Uterus (tissue), 2 donors: ENCODE measurements at regions not wholly inside any gene's neighbourhood (a gene's known extent, or its start where the extent isn't known, plus 50 kb on each side); places are given as distances from the start of the nearest gene placed in this dataset.

ENCODE experiments used
- POLR2A ChIP-seq, 2 donors: fragments of 450-650 bp; IDR thresholded peaks; one replicate each; pipeline ENCODE4 v1.6.1; 2016; ENCODE audit warnings: antibody characterized with exemption in 2 of 2, mild to moderate bottlenecking in 1 of 2, moderate library complexity in 1 of 2
- TF ChIP-seq, protein P1 (sequence below), 4 experiments: fragments of 200-600 bp in 2 of 4; fragments of 450-650 bp in 2 of 4; sonication (generic) in 2 of 4; IDR thresholded peaks; one replicate each; pipeline ENCODE4 v1.5.1; 2016 to 2019; ENCODE audit warnings: antibody characterized with exemption in 4 of 4, mild to moderate bottlenecking in 2 of 4, moderate library complexity in 1 of 4

DNA sequence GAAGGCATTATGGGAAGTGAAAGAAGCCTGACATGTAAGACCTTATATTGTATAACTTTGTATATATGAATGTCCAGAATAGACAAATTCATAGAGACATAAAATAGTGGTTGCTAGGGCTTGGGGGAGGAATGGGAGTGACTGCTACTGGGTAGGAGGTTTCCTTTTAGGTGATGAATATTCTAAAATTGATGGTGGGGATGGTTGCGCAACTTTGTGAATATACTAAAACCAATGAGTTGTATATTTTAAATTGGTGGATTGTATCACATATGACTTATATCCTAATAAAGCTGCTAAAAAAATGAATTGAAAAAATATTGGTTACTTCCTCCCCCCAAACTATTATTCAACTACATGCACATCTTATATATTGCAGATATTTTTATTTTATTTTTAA is 70.0 kb downstream of the UCHL1 start:
- TF ChIP-seq, protein P1, sequence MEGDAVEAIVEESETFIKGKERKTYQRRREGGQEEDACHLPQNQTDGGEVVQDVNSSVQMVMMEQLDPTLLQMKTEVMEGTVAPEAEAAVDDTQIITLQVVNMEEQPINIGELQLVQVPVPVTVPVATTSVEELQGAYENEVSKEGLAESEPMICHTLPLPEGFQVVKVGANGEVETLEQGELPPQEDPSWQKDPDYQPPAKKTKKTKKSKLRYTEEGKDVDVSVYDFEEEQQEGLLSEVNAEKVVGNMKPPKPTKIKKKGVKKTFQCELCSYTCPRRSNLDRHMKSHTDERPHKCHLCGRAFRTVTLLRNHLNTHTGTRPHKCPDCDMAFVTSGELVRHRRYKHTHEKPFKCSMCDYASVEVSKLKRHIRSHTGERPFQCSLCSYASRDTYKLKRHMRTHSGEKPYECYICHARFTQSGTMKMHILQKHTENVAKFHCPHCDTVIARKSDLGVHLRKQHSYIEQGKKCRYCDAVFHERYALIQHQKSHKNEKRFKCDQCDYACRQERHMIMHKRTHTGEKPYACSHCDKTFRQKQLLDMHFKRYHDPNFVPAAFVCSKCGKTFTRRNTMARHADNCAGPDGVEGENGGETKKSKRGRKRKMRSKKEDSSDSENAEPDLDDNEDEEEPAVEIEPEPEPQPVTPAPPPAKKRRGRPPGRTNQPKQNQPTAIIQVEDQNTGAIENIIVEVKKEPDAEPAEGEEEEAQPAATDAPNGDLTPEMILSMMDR (IDR thresholded peaks at IDR 0.05), result no peak
- TF ChIP-seq POLR2A (IDR thresholded peaks at IDR 0.05), result no peak
